C4-2B (cell line): ENCODE measurements at regions not wholly inside any gene's neighbourhood (a gene's known extent, or its start where the extent isn't known, plus 50 kb on each side); places are given as distances from the start of the nearest gene placed in this dataset.

Source experiments
- CTCF ChIP-seq: fragments of 450-650 bp; conservative IDR thresholded peaks from 2 replicates; pipeline ENCODE4 v1.5.1; 2017; ENCODE audit warnings: mild to moderate bottlenecking
- ZFX ChIP-seq: fragments of 450-650 bp; IDR thresholded peaks from 2 replicates; pipeline ENCODE4 v1.6.1; 2017

- TF ChIP-seq CTCF (no peak), ZFX (no peak)
These were observed 121.5 kb downstream of the PAX1 start for GRCh38 chr20:21826976-21827375.
